ENCODE measurements at regions not wholly inside any gene's neighbourhood (a gene's known extent, or its start where the extent isn't known, plus 50 kb on each side); places are given as distances from the start of the nearest gene placed in this dataset.
"Not testable (repeated sequence)": the region's sequence is repeated elsewhere in the genome, so short reads cannot be mapped to it uniquely, and the experiment has no call there.

- no peak overlapping the region for H3K27ac ChIP-seq
- TF ChIP-seq CTCF (conservative IDR thresholded peaks at IDR 0.05) (no peak), ZFX (IDR thresholded peaks at IDR 0.05) (no peak)
Measured at GRCh38 chr11:69892986-69893555, 73.9 kb upstream of the FGF3 start.

- H3K27ac ChIP-seq = no peak overlapping the region
- no peak for TF ChIP-seq CTCF (conservative IDR thresholded peaks at IDR 0.05)
- no peak for TF ChIP-seq ZFX (IDR thresholded peaks at IDR 0.05)
Measured at GRCh38 chr11:69893631-69894030, 74.4 kb upstream of the FGF3 start.

- no peak overlapping the region for H3K27ac ChIP-seq
- TF ChIP-seq ZFX (IDR thresholded peaks at IDR 0.05) = no peak
- no peak for TF ChIP-seq CTCF (conservative IDR thresholded peaks at IDR 0.05)
Measured at GRCh38 chr11:69894181-69894611, 75.0 kb upstream of the FGF3 start.

GRCh38 chr11:69894648-69895047 lies 75.4 kb upstream of the FGF3 start:
- TF ChIP-seq ZFX (IDR thresholded peaks at IDR 0.05) (no peak), CTCF (conservative IDR thresholded peaks at IDR 0.05) (no peak)
- H3K27ac ChIP-seq = no peak overlapping the region

GRCh38 chr11:69896250-69896649 lies 77.0 kb upstream of the FGF3 start:
- H3K27ac ChIP-seq = no peak overlapping the region
- TF ChIP-seq CTCF (conservative IDR thresholded peaks at IDR 0.05) = no peak

- TF ChIP-seq CTCF (conservative IDR thresholded peaks at IDR 0.05) = no peak
- no peak for TF ChIP-seq ZFX (IDR thresholded peaks at IDR 0.05)
- no peak overlapping the region for H3K27ac ChIP-seq
Measured at GRCh38 chr11:69898123-69898522, 78.9 kb upstream of the FGF3 start.

GRCh38 chr11:69899957-69900821 lies 81.0 kb upstream of the FGF3 start:
- no peak for TF ChIP-seq ZFX (IDR thresholded peaks at IDR 0.05)
- no peak for TF ChIP-seq CTCF (conservative IDR thresholded peaks at IDR 0.05)
- H3K27ac ChIP-seq = no peak overlapping the region

- not testable (repeated sequence) for H3K27ac ChIP-seq
Measured at GRCh38 chr11:69900822-69901302, 81.6 kb upstream of the FGF3 start.

Measured in C4-2B (cell line).